HepG2 (cell line): ENCODE measurements at regions not wholly inside any gene's neighbourhood (a gene's known extent, or its start where the extent isn't known, plus 50 kb on each side); places are given as distances from the start of the nearest gene placed in this dataset.
A peak's percentile ranks its signal among the peaks of the same experiment; 100 is the strongest.

Experiments used
- CEBPG ChIP-seq: IDR thresholded peaks from 2 replicates; pipeline ENCODE4 v1.6.1; 2016
- CENPT ChIP-seq: sonication (generic); formaldehyde crosslinking; IDR thresholded peaks from 2 replicates; pipeline ENCODE4 v1.8.0; 2022; ENCODE audit warnings: low read depth, mild to moderate bottlenecking, moderate library complexity, missing genetic modification reagents
- E2F2 ChIP-seq: sonication (generic); formaldehyde crosslinking; IDR thresholded peaks from 2 replicates; pipeline ENCODE4 v1.4.0; 2020; ENCODE audit warnings: missing genetic modification reagents, borderline replicate concordance
- FOXA1 ChIP-seq, 2 experiments: fragments of 450-650 bp in 1 of 2; sonication (generic) in 1 of 2; formaldehyde crosslinking in 1 of 2; IDR thresholded peaks; 2 replicates each; pipeline versions ENCODE4 v1.4.0 to v1.6.1; 2016 to 2020; ENCODE audit warnings: missing genetic modification reagents in 1 of 2
- FOXP1 ChIP-seq, 2 experiments: fragments of 450-650 bp in 1 of 2; IDR thresholded peaks; 2 replicates each; pipeline ENCODE4 v1.6.1; 2017 to 2018; ENCODE audit warnings: antibody characterized with exemption in 1 of 2
- MLXIP ChIP-seq: sonication (generic); formaldehyde crosslinking; IDR thresholded peaks from 2 replicates; pipeline ENCODE4 v1.9.0; 2021; ENCODE audit warnings: missing genetic modification reagents, borderline replicate concordance
- PITX1 ChIP-seq: sonication (generic); formaldehyde crosslinking; IDR thresholded peaks from 2 replicates; pipeline ENCODE4 v1.5.1; 2020; ENCODE audit warnings: mild to moderate bottlenecking, missing genetic modification reagents
- PRDM15 ChIP-seq: sonication (generic); formaldehyde crosslinking; IDR thresholded peaks from 2 replicates; pipeline ENCODE4 v1.4.0; 2020; ENCODE audit warnings: missing genetic modification reagents
- RARA ChIP-seq: IDR thresholded peaks from 2 replicates; pipeline ENCODE4 v1.6.1; 2016; ENCODE audit warnings: missing genetic modification reagents, missing compliant biosample characterization
- SALL1 ChIP-seq: sonication (generic); formaldehyde crosslinking; IDR thresholded peaks from 2 replicates; pipeline ENCODE4 v1.8.0; 2022; ENCODE audit warnings: mild to moderate bottlenecking, missing genetic modification reagents
- ZFP91 ChIP-seq: sonication (generic); formaldehyde crosslinking; IDR thresholded peaks from 2 replicates; pipeline ENCODE4 v1.9.0; 2022; ENCODE audit warnings: missing genetic modification reagents, mild to moderate bottlenecking, borderline replicate concordance
- ZFY ChIP-seq: sonication (generic); formaldehyde crosslinking; IDR thresholded peaks from 2 replicates; pipeline ENCODE4 v1.4.0; 2020; ENCODE audit warnings: missing genetic modification reagents
- ZNF33B ChIP-seq: sonication (generic); formaldehyde crosslinking; IDR thresholded peaks from 2 replicates; pipeline ENCODE4 v1.5.1; 2020; ENCODE audit warnings: mild to moderate bottlenecking, missing genetic modification reagents
- ZNF382 ChIP-seq: sonication (generic); formaldehyde crosslinking; IDR thresholded peaks from 2 replicates; pipeline ENCODE4 v1.5.0; 2020; ENCODE audit warnings: missing genetic modification reagents, mild to moderate bottlenecking, borderline replicate concordance
- ZNF557 ChIP-seq: sonication (generic); formaldehyde crosslinking; IDR thresholded peaks from 2 replicates; pipeline ENCODE4 v1.4.0; 2020; ENCODE audit warnings: missing genetic modification reagents
- ZNF687 ChIP-seq: sonication (generic); formaldehyde crosslinking; IDR thresholded peaks from 2 replicates; pipeline ENCODE4 v1.5.1; 2020; ENCODE audit warnings: mild to moderate bottlenecking, missing genetic modification reagents, moderate library complexity

- no peak for TF ChIP-seq PRDM15
- no peak for TF ChIP-seq FOXP1 (IDR thresholded peaks at IDR 0.05)
- peak; percentile 37; the same call in 1 of the 2 replicates for TF ChIP-seq FOXP1 (CRISPR knock-in tag; IDR thresholded peaks at IDR 0.05)
- no peak for TF ChIP-seq PITX1
- TF ChIP-seq MLXIP: no peak
- no peak for TF ChIP-seq ZFP91 (CRISPR knock-in tag)
- TF ChIP-seq FOXA1 (IDR thresholded peaks at IDR 0.05): no peak
- peak; percentile 41 for TF ChIP-seq FOXA1 (CRISPR knock-in tag; IDR thresholded peaks at IDR 0.05)
- TF ChIP-seq CEBPG (CRISPR knock-in tag): 0 out of 2 replicates have a peak, but pooled peaks have one; percentile 26
- no peak for TF ChIP-seq E2F2 (CRISPR knock-in tag)
- TF ChIP-seq RARA (CRISPR knock-in tag): no peak
- TF ChIP-seq ZNF33B: no peak
- no peak for TF ChIP-seq ZNF687 (CRISPR knock-in tag)
- TF ChIP-seq ZNF382 (CRISPR knock-in tag): no peak
- TF ChIP-seq ZFY (CRISPR knock-in tag): peak; percentile 19; the same call in 1 of the 2 replicates
- TF ChIP-seq SALL1: 0 out of 2 replicates have a peak, but pooled peaks have one; percentile 33
- TF ChIP-seq ZNF557: no peak
- no peak for TF ChIP-seq CENPT (CRISPR knock-in tag)
These were observed 120.1 kb upstream of the ACBD5 start (continued) for GRCh38 chr10:27360581-27361172.
